ENCODE measurements at regions not wholly inside any gene's neighbourhood (a gene's known extent, or its start where the extent isn't known, plus 50 kb on each side); places are given as distances from the start of the nearest gene placed in this dataset.

GRCh38 chr17:70775679-70776078 lies 606.3 kb downstream of the KCNJ2 start:
- Histone ChIP-seq H3K4me3 (no peak overlapping the region), H3K27ac (no peak overlapping the region), H3K4me1 (ENCODE audit: insufficient read depth) (no peaks in the 10 kb centered on the region), H3K27me3 (no peaks in the 10 kb centered on the region), H3K9me2 (replicated peaks; ENCODE audit: insufficient read depth) (no peaks in the 10 kb centered on the region), H3K9me3 (ENCODE audit: low read depth) (no peaks in the 10 kb centered on the region), H3K36me3 (replicated peaks; ENCODE audit: insufficient read depth, low read depth) (no peaks in the 10 kb centered on the region), H3K79me2 (no peaks in the 10 kb centered on the region), H3K4me2 (no peak overlapping the region), H4K20me1 (ENCODE audit: insufficient read depth, poor library complexity, severe bottlenecking) (no peaks in the 10 kb centered on the region), H2AFZ (no peak overlapping the region)
- WGBS (ENCODE audit: low lambda C conversion rate, missing lambda C conversion rate): 79% methylated on average over 2 of the region's 2 CpGs
- TF ChIP-seq EZH2phosphoT487 (IDR thresholded peaks at IDR 0.05; ENCODE audit: low read depth, severe bottlenecking, unreplicated experiment) (no peak), EZH2 (IDR thresholded peaks at IDR 0.05; ENCODE audit: borderline replicate concordance) (no peak), CTCF (IDR thresholded peaks at IDR 0.05; ENCODE audit: poor library complexity) (no peak)
- no peak for DNase-seq (ENCODE audit: low spot score)

GRCh38 chr17:70776441-70776840 lies 607.1 kb downstream of the KCNJ2 start:
- no peak overlapping the region for H3K27ac ChIP-seq
- no peak overlapping the region for H3K4me3 ChIP-seq
- H2AFZ ChIP-seq: no peak overlapping the region
- H3K9me3 ChIP-seq (ENCODE audit: low read depth): no peaks in the 10 kb centered on the region
- H3K9me2 ChIP-seq (replicated peaks; ENCODE audit: insufficient read depth): no peaks in the 10 kb centered on the region
- DNase-seq (ENCODE audit: low spot score): no peak
- H3K4me2 ChIP-seq: no peak overlapping the region
- H3K36me3 ChIP-seq (replicated peaks; ENCODE audit: insufficient read depth, low read depth): no peaks in the 10 kb centered on the region
- H3K4me1 ChIP-seq (ENCODE audit: insufficient read depth): no peaks in the 10 kb centered on the region
- no peaks in the 10 kb centered on the region for H3K27me3 ChIP-seq
- no peaks in the 10 kb centered on the region for H4K20me1 ChIP-seq (ENCODE audit: insufficient read depth, poor library complexity, severe bottlenecking)
- no peak for TF ChIP-seq CTCF (IDR thresholded peaks at IDR 0.05; ENCODE audit: poor library complexity)
- TF ChIP-seq EZH2 (IDR thresholded peaks at IDR 0.05; ENCODE audit: borderline replicate concordance): no peak
- TF ChIP-seq EZH2phosphoT487 (IDR thresholded peaks at IDR 0.05; ENCODE audit: low read depth, severe bottlenecking, unreplicated experiment): no peak
- 71% methylated on average over 3 of the region's 3 CpGs for WGBS (ENCODE audit: low lambda C conversion rate, missing lambda C conversion rate)
- H3K79me2 ChIP-seq: no peaks in the 10 kb centered on the region

- H3K27ac ChIP-seq: no peak overlapping the region
These were observed 610.7 kb downstream of the KCNJ2 start for GRCh38 chr17:70780031-70780430.

More at GRCh38 chr17:70780031-70780430, 610.7 kb downstream of the KCNJ2 start:
- DNase-seq (ENCODE audit: low spot score): no peak
- Histone ChIP-seq H3K4me1 (ENCODE audit: insufficient read depth) (no peaks in the 10 kb centered on the region), H4K20me1 (ENCODE audit: insufficient read depth, poor library complexity, severe bottlenecking) (no peaks in the 10 kb centered on the region), H3K27me3 (no peaks in the 10 kb centered on the region), H3K9me3 (ENCODE audit: low read depth) (no peaks in the 10 kb centered on the region), H3K9me2 (replicated peaks; ENCODE audit: insufficient read depth) (no peaks in the 10 kb centered on the region), H3K36me3 (replicated peaks; ENCODE audit: insufficient read depth, low read depth) (no peaks in the 10 kb centered on the region), H3K4me2 (no peak overlapping the region), H2AFZ (no peak overlapping the region), H3K79me2 (no peaks in the 10 kb centered on the region), H3K4me3 (no peak overlapping the region)
- TF ChIP-seq EZH2phosphoT487 (IDR thresholded peaks at IDR 0.05; ENCODE audit: low read depth, severe bottlenecking, unreplicated experiment): no peak
- TF ChIP-seq CTCF (IDR thresholded peaks at IDR 0.05; ENCODE audit: poor library complexity): no peak
- TF ChIP-seq EZH2 (IDR thresholded peaks at IDR 0.05; ENCODE audit: borderline replicate concordance): no peak
- 95% methylated on average over 2 of the region's 2 CpGs for WGBS (ENCODE audit: low lambda C conversion rate, missing lambda C conversion rate)

All from hepatocyte (in vitro differentiated cells).